ENCODE measurements at regions not wholly inside any gene's neighbourhood (a gene's known extent, or its start where the extent isn't known, plus 50 kb on each side); places are given as distances from the start of the nearest gene placed in this dataset.
"Not testable (repeated sequence)": the region's sequence is repeated elsewhere in the genome, so short reads cannot be mapped to it uniquely, and the experiment has no call there.

- DNase-seq, result no peak
Observed at GRCh38 chr3:137121704-137122314, 164.0 kb downstream of the IL20RB start.

- DNase-seq, result no peak
Observed at GRCh38 chr3:137131081-137131480, 173.3 kb downstream of the IL20RB start.

- DNase-seq, result no peak
Observed at GRCh38 chr3:137134431-137134830, 176.6 kb downstream of the IL20RB start.

- DNase-seq, result no peak
Observed at GRCh38 chr3:137148406-137148805, 190.6 kb downstream of the IL20RB start.

- DNase-seq, result no peak
Observed at GRCh38 chr3:137148917-137149316, 191.1 kb downstream of the IL20RB start.

- no peak for DNase-seq
Observed at GRCh38 chr3:137150825-137151224, 193.0 kb downstream of the IL20RB start.

- not testable (repeated sequence) for DNase-seq
Observed at GRCh38 chr3:137153046-137153445, 195.3 kb downstream of the IL20RB start.

GRCh38 chr3:137163241-137163871 is 205.6 kb downstream of the IL20RB start:
- no peak for DNase-seq

GRCh38 chr3:137163958-137164357 is 206.2 kb downstream of the IL20RB start:
- DNase-seq, result no peak

- no peak for DNase-seq
Observed at GRCh38 chr3:137165117-137165806, 207.5 kb downstream of the IL20RB start.

GRCh38 chr3:137171834-137172603 is 214.2 kb downstream of the IL20RB start:
- DNase-seq, result no peak

GRCh38 chr3:137172728-137173127 is 214.9 kb downstream of the IL20RB start:
- DNase-seq, result no peak

GRCh38 chr3:137174514-137174913 is 216.7 kb downstream of the IL20RB start:
- no peak for DNase-seq

GRCh38 chr3:137180220-137180619 is 222.4 kb downstream of the IL20RB start:
- DNase-seq, result no peak

GRCh38 chr3:137191133-137191923 is 233.5 kb downstream of the IL20RB start:
- DNase-seq, result no peak

GRCh38 chr3:137191951-137192350 is 234.2 kb downstream of the IL20RB start:
- no peak for DNase-seq

GRCh38 chr3:137194301-137194700 is 236.5 kb downstream of the IL20RB start:
- DNase-seq, result no peak

GRCh38 chr3:137198374-137198773 is 240.6 kb downstream of the IL20RB start:
- DNase-seq, result not testable (repeated sequence)

- DNase-seq, result no peak
Observed at GRCh38 chr3:137199678-137200077, 241.9 kb downstream of the IL20RB start.

GRCh38 chr3:137201066-137201465 is 243.3 kb downstream of the IL20RB start:
- DNase-seq, result no peak

GRCh38 chr3:137202941-137203340 is 245.2 kb downstream of the IL20RB start:
- no peak for DNase-seq

GRCh38 chr3:137204409-137204808 is 246.6 kb downstream of the IL20RB start:
- no peak for DNase-seq

Measured in suppressor macrophage treated with lipopolysaccharide for 4 hours (primary cell).